WTC11 (cell line): ENCODE measurements at regions not wholly inside any gene's neighbourhood (a gene's known extent, or its start where the extent isn't known, plus 50 kb on each side); places are given as distances from the start of the nearest gene placed in this dataset.

Source experiments
- CREB1 ChIP-seq: sonication (generic); formaldehyde crosslinking; IDR thresholded peaks from 2 replicates; pipeline ENCODE4 v1.8.0; 2023; ENCODE audit warnings: mild to moderate bottlenecking, missing genetic modification reagents
- CTCF ChIP-seq: fragments of 200-600 bp; IDR thresholded peaks from 2 replicates; pipeline ENCODE4 v1.8.0; 2022; ENCODE audit warnings: antibody characterized with exemption
- GTF2I ChIP-seq: fragments of 250-450 bp; sonication (Bioruptor Pico); conservative IDR thresholded peaks from 2 replicates; pipeline ENCODE4 v1.4.0; 2021; ENCODE audit warnings: mild to moderate bottlenecking
- JUN ChIP-seq: sonication (generic); formaldehyde crosslinking; IDR thresholded peaks from 2 replicates; pipeline ENCODE4 v1.8.0; 2023; ENCODE audit warnings: mild to moderate bottlenecking, missing genetic modification reagents
- MXD4 ChIP-seq: fragments of 250-450 bp; sonication (Bioruptor Pico); IDR thresholded peaks from 2 replicates; pipeline ENCODE4 v1.8.0; 2021; ENCODE audit warnings: mild to moderate bottlenecking, moderate library complexity, borderline replicate concordance
- SMAD3 ChIP-seq: sonication (generic); formaldehyde crosslinking; IDR thresholded peaks from 2 replicates; pipeline ENCODE4 v1.8.0; 2022; ENCODE audit warnings: missing genetic modification reagents, mild to moderate bottlenecking, borderline replicate concordance
- SMAD4 ChIP-seq: sonication (generic); formaldehyde crosslinking; IDR thresholded peaks from 2 replicates; pipeline ENCODE4 v1.8.0; 2022; ENCODE audit warnings: mild to moderate bottlenecking, missing genetic modification reagents
- TEAD4 ChIP-seq: sonication (generic); formaldehyde crosslinking; IDR thresholded peaks from 2 replicates; pipeline ENCODE4 v1.8.0; 2022; ENCODE audit warnings: mild to moderate bottlenecking, missing genetic modification reagents
- USF2 ChIP-seq: sonication (generic); formaldehyde crosslinking; IDR thresholded peaks from 2 replicates; pipeline ENCODE4 v1.8.1; 2023; ENCODE audit warnings: mild to moderate bottlenecking, missing genetic modification reagents, moderate library complexity
- ZNF671 ChIP-seq: fragments of 250-450 bp; sonication (Bioruptor Pico); IDR thresholded peaks from 2 replicates; pipeline ENCODE4 v1.8.0; 2021; ENCODE audit warnings: mild to moderate bottlenecking
- ZSCAN18 ChIP-seq: fragments of 250-450 bp; sonication (Bioruptor Pico); IDR thresholded peaks from 2 replicates; pipeline ENCODE4 v2.1.2; 2022; ENCODE audit warnings: mild to moderate bottlenecking, moderate library complexity

- TF ChIP-seq GTF2I (CRISPR knock-in tag), result no peak
- TF ChIP-seq CTCF, result no peak
- TF ChIP-seq MXD4 (CRISPR knock-in tag), result no peak
- no peak for TF ChIP-seq ZNF671 (CRISPR knock-in tag)
- TF ChIP-seq SMAD3 (CRISPR knock-in tag), result no peak
- TF ChIP-seq JUN (CRISPR knock-in tag), result no peak
- TF ChIP-seq ZSCAN18 (CRISPR knock-in tag), result no peak
- no peak for TF ChIP-seq CREB1 (CRISPR knock-in tag)
- TF ChIP-seq USF2 (CRISPR knock-in tag), result no peak
- no peak for TF ChIP-seq SMAD4 (CRISPR knock-in tag)
- no peak for TF ChIP-seq TEAD4 (CRISPR knock-in tag)
Observed at GRCh38 chr9:91047993-91048607, 246.5 kb downstream of the SYK start.
